HG02970 (cell line): ENCODE measurements at regions not wholly inside any gene's neighbourhood (a gene's known extent, or its start where the extent isn't known, plus 50 kb on each side); places are given as distances from the start of the nearest gene placed in this dataset.

Experiments
- ATAC-seq: cut with Tn5 transposase; IDR thresholded peaks from one replicate; pipeline ENCODE4 v1.9.1; 2021; ENCODE audit warnings: mild to moderate bottlenecking, moderate library complexity, moderate number of reproducible peaks; ENCODE audit not compliant: unreplicated experiment, low FRiP score

- no peak for ATAC-seq
Measured at GRCh38 chrX:110866421-110866820, 70.8 kb upstream of the CHRDL1 start.

- ATAC-seq, result no peak
Measured at GRCh38 chrX:110863883-110864282, 68.3 kb upstream of the CHRDL1 start.

GRCh38 chrX:110858565-110858964 lies 62.9 kb upstream of the CHRDL1 start:
- ATAC-seq, result no peak

GRCh38 chrX:110853610-110854009 lies 58.0 kb upstream of the CHRDL1 start:
- no peak for ATAC-seq

GRCh38 chrX:110852180-110852579 lies 56.6 kb upstream of the CHRDL1 start:
- no peak for ATAC-seq

- no peak for ATAC-seq
Measured at GRCh38 chrX:110851780-110852179, 56.2 kb upstream of the CHRDL1 start.

GRCh38 chrX:110847334-110847733 lies 51.7 kb upstream of the CHRDL1 start:
- ATAC-seq, result no peak

- ATAC-seq, result no peak
Measured at GRCh38 chrX:110846071-110846470, 50.5 kb upstream of the CHRDL1 start.
